ENCODE measurements at regions not wholly inside any gene's neighbourhood (a gene's known extent, or its start where the extent isn't known, plus 50 kb on each side); places are given as distances from the start of the nearest gene placed in this dataset.
"Not testable (repeated sequence)": the region's sequence is repeated elsewhere in the genome, so short reads cannot be mapped to it uniquely, and the experiment has no call there.

GRCh38 chr4:134072137-134072536, 129.5 kb downstream of the PABPC4L start:
- TF ChIP-seq ZFX (IDR thresholded peaks at IDR 0.05; ENCODE audit: borderline replicate concordance) (no peak), CTCF (IDR thresholded peaks at IDR 0.05) (no peak)
- H3K27ac ChIP-seq: no peak overlapping the region

DNA sequence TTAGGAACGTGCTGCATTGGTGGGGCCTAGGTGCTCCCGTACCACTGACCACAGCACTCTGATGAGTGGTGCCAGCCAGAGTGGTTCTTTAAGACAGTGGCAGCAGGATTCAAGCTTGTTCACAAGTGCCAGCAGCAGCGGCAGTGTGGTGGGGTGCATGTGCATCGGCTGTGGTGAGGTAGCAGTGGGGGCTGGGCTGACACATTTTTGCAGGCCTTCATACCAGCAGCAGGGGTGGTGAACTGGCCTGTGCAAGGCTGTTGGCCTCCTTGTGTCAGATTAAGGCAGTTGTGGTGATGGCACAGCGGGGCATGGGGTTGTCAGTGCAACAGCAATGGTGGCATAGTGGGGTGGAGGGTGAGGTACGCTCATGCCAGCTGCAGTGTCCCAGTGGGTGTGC, 131.4 kb downstream of the PABPC4L start:
- TF ChIP-seq CTCF (IDR thresholded peaks at IDR 0.05) (no peak), ZFX (IDR thresholded peaks at IDR 0.05; ENCODE audit: borderline replicate concordance) (no peak)

DNA sequence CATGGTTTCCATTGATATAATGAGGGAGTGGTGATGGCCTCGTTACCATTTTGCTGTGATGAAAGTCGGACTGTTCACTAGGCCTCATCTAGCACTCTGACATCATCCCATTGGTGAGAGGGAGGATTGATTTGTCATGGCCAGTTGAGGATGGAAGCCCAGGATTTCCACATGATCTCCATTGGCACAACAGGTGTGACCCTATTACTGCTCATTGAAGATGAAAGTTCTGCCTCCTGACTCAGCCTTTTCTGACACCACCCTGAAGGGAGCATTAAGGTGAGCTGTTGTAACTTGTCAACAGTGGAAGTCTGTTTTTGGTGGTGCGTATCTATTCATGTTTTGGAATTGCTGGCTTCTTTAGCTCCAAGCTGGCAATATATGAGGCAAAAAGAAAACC, 144.2 kb downstream of the PABPC4L start:
- H3K27ac ChIP-seq: no peak overlapping the region
- TF ChIP-seq CTCF (IDR thresholded peaks at IDR 0.05): no peak
- TF ChIP-seq ZFX (IDR thresholded peaks at IDR 0.05; ENCODE audit: borderline replicate concordance): no peak

More for the DNA sequence above, 131.4 kb downstream of the PABPC4L start:
- H3K27ac ChIP-seq: no peak overlapping the region

- not testable (repeated sequence) for H3K27ac ChIP-seq
These were observed 155.4 kb downstream of the PABPC4L start for GRCh38 chr4:134046221-134046620.

- TF ChIP-seq ZFX (IDR thresholded peaks at IDR 0.05; ENCODE audit: borderline replicate concordance): no peak
- no peak for TF ChIP-seq CTCF (IDR thresholded peaks at IDR 0.05)
- H3K27ac ChIP-seq: no peak overlapping the region
These were observed 156.2 kb downstream of the PABPC4L start for GRCh38 chr4:134045411-134045810.

DNA sequence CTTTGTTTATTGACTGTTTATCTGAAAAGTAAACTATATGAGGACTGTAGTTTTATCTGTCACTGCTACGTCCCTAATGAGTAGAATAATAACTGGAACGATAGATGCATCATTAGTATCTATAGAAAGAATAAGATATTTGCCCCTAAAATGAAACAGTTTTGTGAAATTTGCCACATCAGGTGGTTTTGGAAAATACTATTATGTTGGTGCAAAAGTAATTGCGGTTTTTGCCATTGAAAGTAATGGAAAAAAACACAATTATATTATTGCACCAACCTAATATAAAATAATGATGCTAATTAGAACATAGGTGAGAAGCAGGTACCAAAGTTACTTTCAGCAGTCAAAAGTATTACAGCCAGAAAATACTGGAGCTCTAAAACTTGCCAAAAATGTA, 158.3 kb downstream of the PABPC4L start:
- no peak overlapping the region for H3K27ac ChIP-seq
- no peak for TF ChIP-seq CTCF (IDR thresholded peaks at IDR 0.05)
- no peak for TF ChIP-seq ZFX (IDR thresholded peaks at IDR 0.05; ENCODE audit: borderline replicate concordance)

DNA sequence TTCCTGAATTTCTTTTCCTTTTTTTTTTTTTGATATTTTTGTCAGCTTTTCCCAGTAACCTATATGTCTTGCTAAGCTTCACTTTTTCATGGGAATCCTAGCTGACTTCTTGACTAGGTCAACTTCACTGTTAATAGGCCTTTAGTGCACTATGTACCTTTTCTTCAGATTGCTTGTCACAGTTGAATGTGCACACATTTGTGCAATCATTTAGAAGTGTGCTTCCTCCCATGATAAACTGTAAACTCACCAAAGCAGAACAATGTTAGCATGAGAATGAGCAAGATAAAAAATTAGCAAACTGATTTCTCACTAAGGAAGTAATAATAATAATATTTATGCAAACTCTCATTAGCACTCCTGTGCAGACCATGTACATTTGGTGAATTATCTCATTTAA, 173.2 kb downstream of the PABPC4L start:
- no peak overlapping the region for H3K27ac ChIP-seq
- no peak for TF ChIP-seq ZFX (IDR thresholded peaks at IDR 0.05; ENCODE audit: borderline replicate concordance)
- TF ChIP-seq CTCF (IDR thresholded peaks at IDR 0.05): no peak

DNA sequence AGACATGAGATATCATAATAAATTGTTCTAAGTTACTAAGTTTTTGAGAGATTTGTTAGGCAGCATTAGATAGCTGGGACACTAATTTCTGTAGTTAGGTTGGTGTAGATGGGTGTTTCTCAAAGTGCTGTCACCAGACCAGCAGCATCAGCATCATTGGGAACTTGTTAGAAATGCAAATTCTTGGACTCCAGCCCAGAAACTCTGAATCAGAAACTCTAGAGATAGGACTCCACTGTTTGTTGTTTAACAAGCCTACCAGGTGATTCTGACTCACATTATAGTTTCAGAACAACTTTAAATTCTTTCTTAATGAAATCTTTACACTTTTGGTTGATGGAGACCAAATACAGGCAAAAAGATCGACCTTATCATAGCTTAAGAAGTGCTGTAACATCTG, 173.7 kb downstream of the PABPC4L start:
- no peak overlapping the region for H3K27ac ChIP-seq
- TF ChIP-seq CTCF (IDR thresholded peaks at IDR 0.05) (no peak), ZFX (IDR thresholded peaks at IDR 0.05; ENCODE audit: borderline replicate concordance) (no peak)

All from 22Rv1 (cell line).